22Rv1 (cell line): ENCODE measurements at regions not wholly inside any gene's neighbourhood (a gene's known extent, or its start where the extent isn't known, plus 50 kb on each side); places are given as distances from the start of the nearest gene placed in this dataset.
A peak's percentile ranks its signal among the peaks of the same experiment; 100 is the strongest.

ENCODE experiments used
- H3K27ac ChIP-seq: fragments of 450-650 bp; 2 replicates; pipeline ENCODE4 v1.5.1; 2017
- ZFX ChIP-seq: fragments of 450-650 bp; IDR thresholded peaks from 2 replicates; pipeline ENCODE4 v1.6.1; 2017; ENCODE audit warnings: antibody characterized with exemption, borderline replicate concordance
- TF ChIP-seq, protein P1 (sequence below): fragments of 450-650 bp; IDR thresholded peaks from 2 replicates; pipeline ENCODE4 v1.5.1; 2017; ENCODE audit warnings: mild to moderate bottlenecking

DNA sequence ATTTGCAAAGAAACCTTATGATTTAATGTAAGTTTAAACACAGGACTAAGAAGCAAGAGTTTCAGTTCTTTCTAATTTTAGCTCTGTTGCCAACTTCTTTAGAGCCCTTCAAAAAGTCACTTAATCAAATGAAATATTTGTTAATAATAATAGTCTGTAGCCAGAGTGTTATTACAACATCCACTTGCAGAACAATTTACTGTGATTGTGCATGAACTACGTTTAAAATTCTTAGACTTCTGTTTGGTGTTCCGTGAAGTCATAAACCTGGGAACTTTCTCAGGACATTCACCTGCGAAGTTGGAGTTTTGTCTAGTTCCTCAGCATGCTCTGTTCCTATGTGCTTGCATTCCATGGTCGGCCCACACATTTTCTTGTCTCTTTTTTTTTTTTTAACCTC lies 244.0 kb upstream of the AVPR1A start:
- TF ChIP-seq, protein P1, sequence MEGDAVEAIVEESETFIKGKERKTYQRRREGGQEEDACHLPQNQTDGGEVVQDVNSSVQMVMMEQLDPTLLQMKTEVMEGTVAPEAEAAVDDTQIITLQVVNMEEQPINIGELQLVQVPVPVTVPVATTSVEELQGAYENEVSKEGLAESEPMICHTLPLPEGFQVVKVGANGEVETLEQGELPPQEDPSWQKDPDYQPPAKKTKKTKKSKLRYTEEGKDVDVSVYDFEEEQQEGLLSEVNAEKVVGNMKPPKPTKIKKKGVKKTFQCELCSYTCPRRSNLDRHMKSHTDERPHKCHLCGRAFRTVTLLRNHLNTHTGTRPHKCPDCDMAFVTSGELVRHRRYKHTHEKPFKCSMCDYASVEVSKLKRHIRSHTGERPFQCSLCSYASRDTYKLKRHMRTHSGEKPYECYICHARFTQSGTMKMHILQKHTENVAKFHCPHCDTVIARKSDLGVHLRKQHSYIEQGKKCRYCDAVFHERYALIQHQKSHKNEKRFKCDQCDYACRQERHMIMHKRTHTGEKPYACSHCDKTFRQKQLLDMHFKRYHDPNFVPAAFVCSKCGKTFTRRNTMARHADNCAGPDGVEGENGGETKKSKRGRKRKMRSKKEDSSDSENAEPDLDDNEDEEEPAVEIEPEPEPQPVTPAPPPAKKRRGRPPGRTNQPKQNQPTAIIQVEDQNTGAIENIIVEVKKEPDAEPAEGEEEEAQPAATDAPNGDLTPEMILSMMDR = no peak
- no peak for TF ChIP-seq ZFX
- H3K27ac ChIP-seq = peak overlapping the region; percentile 81

DNA sequence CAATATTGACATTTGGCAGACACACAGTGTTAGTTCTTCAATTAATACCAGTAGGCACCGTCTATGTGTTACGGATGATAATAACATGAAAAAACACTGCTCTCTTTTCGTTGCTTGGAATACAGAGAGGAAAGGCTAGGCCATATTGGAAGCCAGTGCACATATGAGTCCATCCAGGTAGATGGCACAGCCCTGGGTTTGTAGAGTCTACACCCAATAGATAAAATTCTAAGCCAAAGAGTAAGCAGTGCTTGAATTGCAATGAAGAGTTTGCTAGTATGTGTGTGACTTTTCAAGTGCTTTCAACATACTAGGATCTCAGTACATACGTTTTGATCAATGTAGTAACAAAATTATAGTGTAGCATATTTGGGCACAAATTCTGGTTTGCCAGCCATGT lies 243.3 kb upstream of the AVPR1A start:
- peak overlapping the region; percentile 81 for H3K27ac ChIP-seq
- TF ChIP-seq, protein P1 = no peak
- TF ChIP-seq ZFX = no peak

DNA sequence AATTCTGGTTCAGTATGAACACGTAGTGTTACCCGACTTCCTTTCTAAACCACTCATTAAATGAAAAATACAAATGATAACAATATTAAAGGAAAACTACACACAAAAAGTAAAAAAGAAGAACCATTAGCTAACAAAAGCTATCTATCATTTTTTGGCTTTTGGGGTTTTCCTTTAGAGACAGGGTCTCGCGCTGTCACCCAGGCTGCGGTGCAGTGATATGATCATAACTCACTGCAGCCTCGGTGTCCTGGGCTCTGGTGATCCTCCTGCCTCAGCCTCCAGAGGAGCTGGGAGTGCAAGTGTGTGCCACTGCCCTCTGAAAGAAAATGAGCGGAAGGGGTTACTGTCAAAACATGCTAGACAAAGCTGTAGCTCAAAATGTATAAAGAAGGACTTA lies 238.2 kb upstream of the AVPR1A start:
- no peak for TF ChIP-seq ZFX
- TF ChIP-seq, protein P1 = no peak
- peak overlapping the region; percentile 82 for H3K27ac ChIP-seq

DNA sequence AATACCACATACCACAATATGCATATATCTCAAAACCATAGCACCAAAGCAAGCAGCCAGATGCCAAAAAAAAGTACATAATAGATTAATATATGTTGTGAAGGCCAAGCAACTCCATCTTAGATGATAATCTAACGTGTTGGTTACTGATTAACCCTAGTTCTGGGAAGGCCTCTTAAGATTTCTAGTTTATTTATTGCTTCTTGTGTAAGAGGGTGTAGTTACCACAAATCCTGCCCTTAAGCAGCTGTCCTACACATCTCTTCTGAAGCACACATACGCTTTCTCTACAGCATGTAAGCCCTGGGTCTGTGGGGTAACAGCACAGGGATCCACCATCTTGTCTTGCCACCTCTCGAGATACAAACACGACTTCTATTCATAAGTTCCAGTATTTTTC lies 236.8 kb upstream of the AVPR1A start:
- peak overlapping the region; percentile 82 for H3K27ac ChIP-seq
- no peak for TF ChIP-seq ZFX
- TF ChIP-seq, protein P1 = no peak

DNA sequence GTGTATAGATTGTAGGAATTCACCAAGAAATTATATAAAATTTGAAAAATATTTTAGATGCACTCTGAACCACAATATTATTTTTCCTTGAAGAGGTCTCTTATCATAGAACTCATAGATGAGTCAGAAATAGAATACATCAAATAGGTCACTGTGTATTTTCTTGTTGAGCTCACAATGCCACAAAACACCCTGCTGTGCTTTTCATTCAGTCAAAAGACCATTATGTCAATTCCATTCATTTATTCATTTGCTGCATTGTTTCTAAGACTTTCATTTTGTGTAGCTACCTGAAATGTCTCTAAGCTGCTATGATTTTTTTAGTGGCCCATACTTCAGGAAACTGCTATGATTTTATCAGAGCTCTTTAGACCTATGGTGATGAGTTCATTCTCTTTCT lies 231.9 kb upstream of the AVPR1A start:
- TF ChIP-seq, protein P1 = no peak
- TF ChIP-seq ZFX = no peak

DNA sequence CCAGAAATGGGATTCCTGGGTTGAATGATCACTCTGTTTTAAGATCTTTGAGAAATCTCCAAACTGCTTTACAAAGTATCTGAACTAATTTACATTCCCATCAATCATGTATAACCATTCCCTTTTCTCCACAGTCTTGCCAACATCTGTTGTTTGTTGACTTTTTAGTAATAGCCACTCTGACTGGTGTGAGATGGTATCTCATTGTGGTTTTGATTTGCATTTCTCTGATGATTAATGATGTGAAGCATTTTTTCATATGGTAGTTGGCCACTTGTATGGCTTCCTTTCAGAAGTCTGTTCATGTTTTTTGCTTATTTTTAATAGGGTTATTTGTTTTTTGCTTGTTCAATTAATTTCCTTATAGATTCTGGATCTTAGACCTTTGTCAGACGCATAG lies 211.8 kb upstream of the AVPR1A start:
- no peak overlapping the region for H3K27ac ChIP-seq
- TF ChIP-seq, protein P1 = no peak
- TF ChIP-seq ZFX = no peak

More for the DNA sequence above, 231.9 kb upstream of the AVPR1A start:
- no peak overlapping the region for H3K27ac ChIP-seq

- H3K27ac ChIP-seq = no peak overlapping the region
- TF ChIP-seq, protein P1 = no peak
- TF ChIP-seq ZFX = no peak
Measured at GRCh38 chr12:63362166-63362565, 211.2 kb upstream of the AVPR1A start.

GRCh38 chr12:63354969-63355368 lies 204.0 kb upstream of the AVPR1A start:
- TF ChIP-seq, protein P1 = no peak
- TF ChIP-seq ZFX = no peak
- H3K27ac ChIP-seq = no peak overlapping the region
